ENCODE measurements at regions not wholly inside any gene's neighbourhood (a gene's known extent, or its start where the extent isn't known, plus 50 kb on each side); places are given as distances from the start of the nearest gene placed in this dataset.

DNA sequence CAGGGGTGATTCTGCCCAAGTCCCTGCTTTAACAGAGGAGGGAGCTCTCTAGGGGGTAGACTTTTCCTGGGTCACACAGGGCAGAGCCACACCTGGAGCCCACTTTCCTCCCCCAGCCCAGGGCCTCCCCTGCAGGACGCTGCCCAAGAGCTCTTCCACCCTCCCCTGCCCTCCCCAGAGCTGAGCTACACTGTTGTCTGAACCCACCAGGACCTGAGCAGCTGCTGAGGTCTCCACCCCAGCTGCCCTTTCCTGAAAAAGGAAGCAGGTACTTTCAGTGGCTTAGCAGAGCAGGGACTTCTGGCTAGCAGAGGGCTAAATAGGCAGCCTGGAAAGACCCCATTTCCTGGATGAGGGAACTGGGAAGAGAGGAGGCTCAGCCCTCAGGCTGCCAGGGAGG is 169.3 kb upstream of the ETV3 start:
- Histone ChIP-seq H3K4me3 (ENCODE audit: severe bottlenecking) (no peak overlapping the region), H3K27me3 (ENCODE audit: insufficient read depth, poor library complexity, severe bottlenecking) (peaks cover 8% of the 10 kb centered on the region), H3K4me1 (ENCODE audit: insufficient read depth, poor library complexity, severe bottlenecking) (no peaks in the 10 kb centered on the region), H3K27ac (ENCODE audit: poor library complexity, severe bottlenecking) (no peak overlapping the region), H3K9me3 (ENCODE audit: severe bottlenecking) (no peaks in the 10 kb centered on the region), H3K36me3 (ENCODE audit: low read depth) (no peaks in the 10 kb centered on the region)
- TF ChIP-seq, protein P1, sequence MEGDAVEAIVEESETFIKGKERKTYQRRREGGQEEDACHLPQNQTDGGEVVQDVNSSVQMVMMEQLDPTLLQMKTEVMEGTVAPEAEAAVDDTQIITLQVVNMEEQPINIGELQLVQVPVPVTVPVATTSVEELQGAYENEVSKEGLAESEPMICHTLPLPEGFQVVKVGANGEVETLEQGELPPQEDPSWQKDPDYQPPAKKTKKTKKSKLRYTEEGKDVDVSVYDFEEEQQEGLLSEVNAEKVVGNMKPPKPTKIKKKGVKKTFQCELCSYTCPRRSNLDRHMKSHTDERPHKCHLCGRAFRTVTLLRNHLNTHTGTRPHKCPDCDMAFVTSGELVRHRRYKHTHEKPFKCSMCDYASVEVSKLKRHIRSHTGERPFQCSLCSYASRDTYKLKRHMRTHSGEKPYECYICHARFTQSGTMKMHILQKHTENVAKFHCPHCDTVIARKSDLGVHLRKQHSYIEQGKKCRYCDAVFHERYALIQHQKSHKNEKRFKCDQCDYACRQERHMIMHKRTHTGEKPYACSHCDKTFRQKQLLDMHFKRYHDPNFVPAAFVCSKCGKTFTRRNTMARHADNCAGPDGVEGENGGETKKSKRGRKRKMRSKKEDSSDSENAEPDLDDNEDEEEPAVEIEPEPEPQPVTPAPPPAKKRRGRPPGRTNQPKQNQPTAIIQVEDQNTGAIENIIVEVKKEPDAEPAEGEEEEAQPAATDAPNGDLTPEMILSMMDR (IDR thresholded peaks at IDR 0.05; ENCODE audit: poor library complexity, severe bottlenecking) = no peak
- ATAC-seq (ENCODE audit: low read depth) (peak; percentile 33; the same call in 1 of the 3 replicates), DNase-seq (ENCODE audit: low spot score) (no peak)

DNA sequence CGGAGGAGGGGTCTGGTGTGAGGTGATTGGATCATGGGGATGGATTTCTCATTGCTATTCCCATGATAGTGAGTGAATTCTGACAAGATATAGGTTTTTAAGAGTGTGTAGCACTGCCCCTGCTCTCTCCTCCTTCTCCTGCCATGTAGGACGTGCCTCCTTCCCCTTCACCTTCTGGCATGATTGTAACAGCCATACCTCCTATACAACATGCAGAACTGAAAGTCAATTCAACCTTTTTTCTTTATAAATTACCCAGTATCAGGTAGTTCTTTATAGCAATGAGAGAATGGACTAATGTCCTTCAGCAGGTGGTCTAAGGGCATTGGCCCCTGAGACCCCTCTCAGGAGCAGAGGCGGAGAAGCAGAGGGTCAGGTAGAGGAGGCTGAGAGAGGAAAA is 168.7 kb upstream of the ETV3 start:
- TF ChIP-seq, protein P1 (IDR thresholded peaks at IDR 0.05; ENCODE audit: poor library complexity, severe bottlenecking) = no peak
- no peak for ATAC-seq (ENCODE audit: low read depth)
- H3K36me3 ChIP-seq (ENCODE audit: low read depth) = no peaks in the 10 kb centered on the region
- H3K9me3 ChIP-seq (ENCODE audit: severe bottlenecking) = no peaks in the 10 kb centered on the region
- H3K27ac ChIP-seq (ENCODE audit: poor library complexity, severe bottlenecking) = no peak overlapping the region
- DNase-seq (ENCODE audit: low spot score) = no peak
- H3K4me1 ChIP-seq (ENCODE audit: insufficient read depth, poor library complexity, severe bottlenecking) = no peaks in the 10 kb centered on the region
- H3K4me3 ChIP-seq (ENCODE audit: severe bottlenecking) = no peak overlapping the region
- H3K27me3 ChIP-seq (ENCODE audit: insufficient read depth, poor library complexity, severe bottlenecking) = peaks cover 8% of the 10 kb centered on the region

DNA sequence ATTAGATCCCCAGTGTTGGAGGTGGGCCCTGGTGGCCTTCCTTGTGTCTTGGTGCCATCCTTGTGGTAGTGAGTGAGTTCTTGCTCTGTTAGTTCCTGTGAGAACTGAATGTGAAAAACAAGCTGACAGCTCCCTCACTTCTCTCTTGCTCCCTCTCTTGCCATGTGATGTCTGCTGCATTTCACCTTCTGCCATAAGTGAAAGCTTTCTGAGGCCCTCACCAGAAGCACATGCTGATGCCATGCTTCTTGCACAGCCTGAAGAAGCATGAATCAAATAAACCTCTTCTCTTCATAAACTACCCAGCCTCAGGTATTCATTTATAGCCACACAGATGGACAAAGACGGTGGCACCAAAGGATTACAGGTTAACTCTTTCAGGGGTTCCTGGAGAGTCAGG is 166.1 kb upstream of the ETV3 start:
- TF ChIP-seq, protein P1 (IDR thresholded peaks at IDR 0.05; ENCODE audit: poor library complexity, severe bottlenecking) = no peak
- H3K27ac ChIP-seq (ENCODE audit: poor library complexity, severe bottlenecking) = no peak overlapping the region
- H3K4me3 ChIP-seq (ENCODE audit: severe bottlenecking) = no peak overlapping the region
- no peaks in the 10 kb centered on the region for H3K9me3 ChIP-seq (ENCODE audit: severe bottlenecking)
- DNase-seq (ENCODE audit: low spot score) (no peak), ATAC-seq (ENCODE audit: low read depth) (no peak)
- no peaks in the 10 kb centered on the region for H3K27me3 ChIP-seq (ENCODE audit: insufficient read depth, poor library complexity, severe bottlenecking)
- H3K36me3 ChIP-seq (ENCODE audit: low read depth) = no peaks in the 10 kb centered on the region
- no peaks in the 10 kb centered on the region for H3K4me1 ChIP-seq (ENCODE audit: insufficient read depth, poor library complexity, severe bottlenecking)

DNA sequence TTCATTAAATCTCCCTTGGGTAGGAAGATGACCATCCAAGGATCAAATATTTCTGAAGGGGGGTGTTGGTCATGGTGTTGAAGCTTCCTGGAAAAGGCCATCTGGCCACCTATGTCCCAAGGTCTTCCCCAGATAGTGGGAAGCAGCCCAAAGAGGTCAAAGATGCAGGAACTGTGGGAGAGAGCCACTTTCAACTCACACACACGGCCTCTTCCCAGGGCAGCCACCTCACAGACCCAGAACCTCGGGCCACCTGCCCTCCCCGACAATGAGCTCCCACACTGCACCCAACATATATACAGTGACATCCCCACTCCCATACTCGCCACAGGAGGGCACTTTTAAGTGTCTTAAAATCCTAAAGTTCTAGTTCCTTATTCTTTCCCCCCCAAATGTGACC is 164.5 kb upstream of the ETV3 start:
- Histone ChIP-seq H3K4me3 (ENCODE audit: severe bottlenecking) (no peak overlapping the region), H3K4me1 (ENCODE audit: insufficient read depth, poor library complexity, severe bottlenecking) (no peaks in the 10 kb centered on the region), H3K36me3 (ENCODE audit: low read depth) (no peaks in the 10 kb centered on the region), H3K9me3 (ENCODE audit: severe bottlenecking) (no peaks in the 10 kb centered on the region), H3K27me3 (ENCODE audit: insufficient read depth, poor library complexity, severe bottlenecking) (no peaks in the 10 kb centered on the region), H3K27ac (ENCODE audit: poor library complexity, severe bottlenecking) (no peak overlapping the region)
- DNase-seq (ENCODE audit: low spot score) (no peak), ATAC-seq (ENCODE audit: low read depth) (no peak)
- TF ChIP-seq, protein P1 (IDR thresholded peaks at IDR 0.05; ENCODE audit: poor library complexity, severe bottlenecking) = no peak

DNA sequence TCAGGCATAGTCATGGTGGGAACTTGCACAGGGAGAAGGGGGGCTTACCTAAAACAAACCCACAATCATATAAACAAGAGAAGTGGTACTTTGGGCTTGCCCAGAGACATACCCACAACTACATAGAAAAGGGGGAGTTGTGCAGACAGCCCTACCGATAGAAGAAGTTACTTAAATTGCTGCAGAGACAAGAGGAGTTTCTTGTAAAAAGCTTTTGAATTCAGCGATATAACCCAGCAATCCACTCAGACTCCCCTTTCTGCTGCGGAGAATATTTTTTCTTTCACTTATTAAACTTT is 164.0 kb upstream of the ETV3 start:
- Histone ChIP-seq H3K36me3 (ENCODE audit: low read depth) (no peaks in the 10 kb centered on the region), H3K27ac (ENCODE audit: poor library complexity, severe bottlenecking) (no peak overlapping the region), H3K9me3 (ENCODE audit: severe bottlenecking) (no peaks in the 10 kb centered on the region), H3K4me1 (ENCODE audit: insufficient read depth, poor library complexity, severe bottlenecking) (no peaks in the 10 kb centered on the region), H3K4me3 (ENCODE audit: severe bottlenecking) (no peak overlapping the region), H3K27me3 (ENCODE audit: insufficient read depth, poor library complexity, severe bottlenecking) (no peaks in the 10 kb centered on the region)
- TF ChIP-seq, protein P1 (IDR thresholded peaks at IDR 0.05; ENCODE audit: poor library complexity, severe bottlenecking) = no peak
- no peak for ATAC-seq (ENCODE audit: low read depth)
- no peak for DNase-seq (ENCODE audit: low spot score)

Data from RWPE2 (cell line).